Natural killer cell (primary cell): ENCODE measurements at regions not wholly inside any gene's neighbourhood (a gene's known extent, or its start where the extent isn't known, plus 50 kb on each side); places are given as distances from the start of the nearest gene placed in this dataset.

Experiments
- ATAC-seq, 3 donors: fragments of 150-1000 bp in 2 of 3; fragments of 200-7000 bp in 1 of 3; cut with Tn5 transposase; 1 replicate in 1 of 3; 2 replicates in 2 of 3; pipeline ENCODE4 v1.10.0; 2021; ENCODE audit warnings: mild to moderate bottlenecking in 2 of 3, moderate library complexity in 2 of 3
- DNase-seq, 2 donors: peaks; one replicate each; pipeline versions ENCODE4 v3.0.0 to v3.0.0-alpha.2; 2013 to 2021; ENCODE audit warnings: mixed read lengths in 1 of 2
- H3K27ac ChIP-seq: one replicate; pipeline ENCODE4 v1.5.1; 2013; ENCODE audit warnings: mild to moderate bottlenecking, low read length
- H3K27me3 ChIP-seq: one replicate; pipeline ENCODE4 v1.6.1; 2013; ENCODE audit warnings: low read length; ENCODE audit not compliant: control insufficient read depth, insufficient read depth
- H3K36me3 ChIP-seq: one replicate; pipeline ENCODE4 v1.6.1; 2013; ENCODE audit warnings: low read length; ENCODE audit not compliant: control insufficient read depth, insufficient read depth
- H3K4me1 ChIP-seq: one replicate; pipeline ENCODE4 v1.6.1; 2013; ENCODE audit warnings: low read length; ENCODE audit not compliant: control insufficient read depth, insufficient read depth
- H3K4me3 ChIP-seq: one replicate; pipeline ENCODE4 v1.5.1; 2013; ENCODE audit warnings: low read length
- H3K9me3 ChIP-seq: one replicate; pipeline ENCODE4 v1.6.1; 2013; ENCODE audit warnings: low read length; ENCODE audit not compliant: control insufficient read depth, insufficient read depth
- H3K27ac Mint-ChIP-seq, 2 donors: one replicate each; pipeline ENCODE4 v1.8.0; 2022; ENCODE audit warnings: mild to moderate bottlenecking in 2 of 2, mixed read lengths in 2 of 2, moderate library complexity in 1 of 2
- H3K27me3 Mint-ChIP-seq, 2 donors: one replicate each; pipeline ENCODE4 v1.8.0; 2022; ENCODE audit warnings: low read depth in 2 of 2, mixed read lengths in 2 of 2
- H3K36me3 Mint-ChIP-seq: one replicate; pipeline ENCODE4 v1.8.0; 2022; ENCODE audit warnings: mixed read lengths
- H3K4me1 Mint-ChIP-seq, 2 donors: one replicate each; pipeline ENCODE4 v1.8.0; 2022; ENCODE audit warnings: mixed read lengths in 2 of 2
- H3K4me3 Mint-ChIP-seq: one replicate; pipeline ENCODE4 v1.8.0; 2022; ENCODE audit warnings: mild to moderate bottlenecking, moderate library complexity, mixed read lengths
- H3K9me3 Mint-ChIP-seq, 2 donors: one replicate each; pipeline ENCODE4 v1.8.0; 2022; ENCODE audit warnings: mixed read lengths in 2 of 2
- WGBS: methylation state at CpG from one replicate; pipeline ENCODE4 v1.1.7; 2013; ENCODE audit warnings: missing lambda C conversion rate; ENCODE audit not compliant: insufficient coverage; 5-methylcytosine and 5-hydroxymethylcytosine counted together
- intact Hi-C: fragments of 100-400 bp; cut with micrococcal nuclease; formaldehyde crosslinking; loops from one replicate; pipeline ENCODE4 v1.14.2; 2022
- TF ChIP-seq, protein P1 (sequence below): fragments of 200-600 bp; IDR thresholded peaks from one replicate; pipeline ENCODE4 v1.8.0; 2022; ENCODE audit warnings: antibody characterized with exemption

- H3K36me3 Mint-ChIP-seq: no peaks in the 10 kb centered on the region
- TF ChIP-seq, protein P1, sequence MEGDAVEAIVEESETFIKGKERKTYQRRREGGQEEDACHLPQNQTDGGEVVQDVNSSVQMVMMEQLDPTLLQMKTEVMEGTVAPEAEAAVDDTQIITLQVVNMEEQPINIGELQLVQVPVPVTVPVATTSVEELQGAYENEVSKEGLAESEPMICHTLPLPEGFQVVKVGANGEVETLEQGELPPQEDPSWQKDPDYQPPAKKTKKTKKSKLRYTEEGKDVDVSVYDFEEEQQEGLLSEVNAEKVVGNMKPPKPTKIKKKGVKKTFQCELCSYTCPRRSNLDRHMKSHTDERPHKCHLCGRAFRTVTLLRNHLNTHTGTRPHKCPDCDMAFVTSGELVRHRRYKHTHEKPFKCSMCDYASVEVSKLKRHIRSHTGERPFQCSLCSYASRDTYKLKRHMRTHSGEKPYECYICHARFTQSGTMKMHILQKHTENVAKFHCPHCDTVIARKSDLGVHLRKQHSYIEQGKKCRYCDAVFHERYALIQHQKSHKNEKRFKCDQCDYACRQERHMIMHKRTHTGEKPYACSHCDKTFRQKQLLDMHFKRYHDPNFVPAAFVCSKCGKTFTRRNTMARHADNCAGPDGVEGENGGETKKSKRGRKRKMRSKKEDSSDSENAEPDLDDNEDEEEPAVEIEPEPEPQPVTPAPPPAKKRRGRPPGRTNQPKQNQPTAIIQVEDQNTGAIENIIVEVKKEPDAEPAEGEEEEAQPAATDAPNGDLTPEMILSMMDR: no peak
Observed at GRCh38 chr18:45517181-45517741, 98.0 kb upstream of the SLC14A2 start.

DNA sequence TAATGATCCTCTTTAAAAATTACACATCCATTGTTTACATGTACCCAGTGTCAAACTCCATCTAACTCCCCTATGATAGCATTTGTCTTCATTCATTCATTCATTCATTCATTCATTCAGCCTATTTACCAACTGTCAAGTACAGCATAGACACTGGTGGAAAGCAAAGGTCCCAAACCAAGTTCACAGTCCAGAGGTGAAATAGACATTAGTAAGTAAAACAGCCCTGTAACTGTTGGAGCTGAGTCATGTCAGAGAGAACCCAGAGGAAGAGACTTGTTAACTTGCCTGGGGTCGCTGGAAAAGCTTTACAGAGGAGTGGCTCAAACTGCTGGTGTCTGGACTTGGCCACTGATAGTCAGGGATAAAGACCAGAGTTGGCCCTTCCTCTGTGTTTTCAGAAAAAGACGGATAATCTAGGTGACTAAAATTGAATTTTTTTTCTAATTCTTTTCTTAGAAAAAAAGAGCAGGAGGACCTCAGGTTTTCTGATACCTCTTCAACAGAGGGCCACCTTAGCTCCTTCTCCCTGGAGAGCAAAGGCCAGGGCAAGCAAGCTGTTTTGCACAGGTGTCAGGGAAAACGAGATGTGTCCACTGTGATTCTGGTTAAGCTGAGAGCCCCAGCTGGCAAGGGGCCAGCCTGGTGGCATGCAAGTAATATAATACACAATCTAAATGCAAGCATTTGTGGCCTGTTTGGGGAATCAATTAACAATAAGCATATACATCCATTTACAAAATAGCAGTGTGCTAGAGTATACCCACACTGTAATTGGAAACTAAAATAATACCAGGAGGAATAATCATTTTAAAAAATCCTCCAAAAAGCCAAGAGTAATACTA lies 96.7 kb upstream of the SLC14A2 start:
- no peak for ATAC-seq
- intact Hi-C loops: no loop called here
- TF ChIP-seq, protein P1: no peak
- no peaks in the 10 kb centered on the region for H3K4me1 ChIP-seq
- Mint-ChIP-seq H3K4me3 (no peak overlapping the region), H3K9me3 (no peaks in the 10 kb centered on the region), H3K4me1 (no peaks in the 10 kb centered on the region), H3K27me3 (peaks cover 4 to 15% of the 10 kb centered on the region in 2 donors), H3K27ac (no peak overlapping the region), H3K36me3 (no peaks in the 10 kb centered on the region)
- no peak overlapping the region for H3K27ac ChIP-seq
- no peaks in the 10 kb centered on the region for H3K36me3 ChIP-seq
- H3K9me3 ChIP-seq: no peaks in the 10 kb centered on the region
- WGBS: 34% methylated on average over 3 of the region's 3 CpGs
- DNase-seq: no peak
- H3K4me3 ChIP-seq: no peak overlapping the region
- no peaks in the 10 kb centered on the region for H3K27me3 ChIP-seq

More at GRCh38 chr18:45517181-45517741, 98.0 kb upstream of the SLC14A2 start:
- no peaks in the 10 kb centered on the region for H3K9me3 ChIP-seq
- WGBS: 90% methylated on average over 10 of the region's 11 CpGs
- Mint-ChIP-seq H3K4me1 (no peaks in the 10 kb centered on the region), H3K9me3 (no peaks in the 10 kb centered on the region), H3K27ac (no peak overlapping the region), H3K4me3 (no peak overlapping the region), H3K27me3 (peaks cover 4 to 15% of the 10 kb centered on the region in 2 donors)
- DNase-seq (no peak), ATAC-seq (no peak)
- H3K27me3 ChIP-seq: no peaks in the 10 kb centered on the region
- no peaks in the 10 kb centered on the region for H3K36me3 ChIP-seq
- H3K27ac ChIP-seq: no peak overlapping the region
- H3K4me3 ChIP-seq: no peak overlapping the region
- no peaks in the 10 kb centered on the region for H3K4me1 ChIP-seq
- intact Hi-C loops: no loop called here

DNA sequence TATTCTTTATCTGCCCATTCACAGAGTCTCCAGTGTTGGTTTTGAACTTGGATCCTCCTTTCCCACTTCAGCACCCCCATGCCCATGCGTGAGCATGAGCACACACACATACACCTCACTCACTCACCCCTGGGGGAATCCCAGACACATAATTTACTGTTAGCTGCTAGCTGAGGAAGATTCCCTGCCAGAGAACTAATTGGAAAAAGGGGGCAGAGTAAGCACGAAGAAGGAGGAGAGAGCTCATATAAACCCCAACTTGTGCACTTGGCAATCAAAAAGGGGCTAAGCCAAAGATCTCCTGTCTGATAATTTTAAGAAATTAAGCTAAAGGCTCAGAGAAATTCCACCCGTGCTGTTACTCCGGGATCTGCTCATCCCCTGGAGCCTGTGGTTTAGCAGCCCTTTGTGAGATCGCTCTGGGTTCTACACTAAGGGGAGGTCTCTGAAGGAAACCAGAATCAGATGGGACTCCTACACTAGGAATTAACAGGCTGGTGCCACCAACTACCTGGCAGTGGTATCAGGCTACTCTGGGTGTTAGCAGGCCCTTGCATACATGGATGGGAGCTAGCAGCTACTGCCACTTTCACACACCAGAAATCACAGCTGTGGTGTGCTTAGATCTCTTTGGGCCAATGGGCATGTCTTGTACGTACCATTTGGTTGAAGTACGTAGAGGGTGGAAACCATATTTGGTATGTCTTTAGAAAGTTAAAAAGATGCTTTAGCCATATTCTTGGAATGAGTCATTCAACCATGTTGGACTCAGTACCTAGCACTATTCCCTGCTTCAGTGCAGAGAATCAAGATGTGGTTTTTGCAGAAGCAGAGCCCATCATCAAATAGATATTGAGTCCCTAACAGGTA lies 95.6 kb upstream of the SLC14A2 start:
- ATAC-seq (no peak), DNase-seq (no peak)
- TF ChIP-seq, protein P1: no peak
- Mint-ChIP-seq H3K4me3 (no peak overlapping the region), H3K4me1 (no peaks in the 10 kb centered on the region), H3K27ac (no peak overlapping the region), H3K27me3 (peaks cover 7 to 21% of the 10 kb centered on the region in 2 donors), H3K36me3 (no peaks in the 10 kb centered on the region), H3K9me3 (no peaks in the 10 kb centered on the region)
- Histone ChIP-seq H3K4me3 (no peak overlapping the region), H3K9me3 (no peaks in the 10 kb centered on the region), H3K4me1 (no peaks in the 10 kb centered on the region), H3K36me3 (no peaks in the 10 kb centered on the region), H3K27ac (no peak overlapping the region), H3K27me3 (no peaks in the 10 kb centered on the region)
- intact Hi-C loops: no loop called here
- WGBS: 86% methylated on average over 7 of the region's 7 CpGs
